ENCODE measurements at regions not wholly inside any gene's neighbourhood (a gene's known extent, or its start where the extent isn't known, plus 50 kb on each side); places are given as distances from the start of the nearest gene placed in this dataset.

GRCh38 chr4:126766241-126766640 is 866.5 kb upstream of the INTU start:
- Histone ChIP-seq H3K9me1 (replicated peaks; ENCODE audit: control insufficient read depth, extremely low read depth, insufficient read depth, low read length) (no peaks in the 10 kb centered on the region), H3K27me3 (ENCODE audit: control insufficient read depth in 2 of 2, insufficient read depth in 2 of 2, low read length in 2 of 2) (no peaks in the 10 kb centered on the region), H3K27ac (ENCODE audit: insufficient read depth, low read depth, low read length) (no peak overlapping the region), H3K4me3 (replicated peaks in 1 of 3; ENCODE audit: insufficient read depth in 1 of 3, low read depth in 1 of 3, low read length in 3 of 3) (no peak overlapping the region), H3K9ac (replicated peaks; ENCODE audit: extremely low read depth, insufficient read depth, low read length) (no peak overlapping the region), H3K79me2 (ENCODE audit: control insufficient read depth, insufficient read depth, low read length) (no peaks in the 10 kb centered on the region), H3K4me1 (ENCODE audit: control insufficient read depth, extremely low read depth, insufficient read depth, low read length) (peaks cover 5% of the 10 kb centered on the region), H2AFZ (ENCODE audit: low read depth, low read length) (peak overlapping the region; percentile 77), H4K20me1 (replicated peaks; ENCODE audit: control insufficient read depth, extremely low read depth, insufficient read depth, low read length) (no peaks in the 10 kb centered on the region), H3K4me2 (ENCODE audit: insufficient read depth, low read length) (no peak overlapping the region), H3K9me3 (replicated peaks; ENCODE audit: control insufficient read depth, insufficient read depth, low read length) (no peaks in the 10 kb centered on the region), H3K36me3 (ENCODE audit: control insufficient read depth in 2 of 2, extremely low read depth in 1 of 2, insufficient read depth in 2 of 2, low read length in 2 of 2) (no peaks in the 10 kb centered on the region)
- intact Hi-C loops (cut with micrococcal nuclease) (no loop called here), dilution Hi-C loops (cut with MboI; ENCODE audit: extremely low pct_ligation_motif_present, low sequenced_read_pairs) (no loop called here)
- DNase-seq (ENCODE audit: low read depth, low spot score) (peak; percentile 83), FAIRE-seq (peak; percentile 56)
- BruUV-seq (replicated peaks) = no TSS peak
- TF ChIP-seq POLR2A (IDR thresholded peaks at IDR 0.05; ENCODE audit: low read depth, low read length) = no peak
- no peak for TF ChIP-seq JUN (IDR thresholded peaks at IDR 0.05; ENCODE audit: borderline replicate concordance, insufficient read depth, insufficient read length, low read depth)
- peak; percentile 10 for TF ChIP-seq GATA2 (IDR thresholded peaks at IDR 0.05; ENCODE audit: insufficient read depth, insufficient read length, low read depth, low read length)
- no peak for TF ChIP-seq CTCF (IDR thresholded peaks at IDR 0.05; ENCODE audit: extremely low read depth in 1 of 2, insufficient read depth in 1 of 2, low read depth in 1 of 2, low read length in 2 of 2)
- TF ChIP-seq MYC (IDR thresholded peaks at IDR 0.05; ENCODE audit: low read depth, low read length) = no peak
- ChIA-PET POLR2A (no interaction called here), CTCF (no interaction called here)

- FAIRE-seq = no peak
- no peak for DNase-seq (ENCODE audit: low read depth, low spot score)
- Histone ChIP-seq H3K4me2 (ENCODE audit: insufficient read depth, low read length) (no peak overlapping the region), H3K9ac (replicated peaks; ENCODE audit: extremely low read depth, insufficient read depth, low read length) (no peak overlapping the region), H3K27ac (ENCODE audit: insufficient read depth, low read depth, low read length) (no peak overlapping the region), H3K27me3 (ENCODE audit: control insufficient read depth in 2 of 2, insufficient read depth in 2 of 2, low read length in 2 of 2) (no peaks in the 10 kb centered on the region), H3K4me3 (replicated peaks in 1 of 3; ENCODE audit: insufficient read depth in 1 of 3, low read depth in 1 of 3, low read length in 3 of 3) (no peak overlapping the region), H3K4me1 (ENCODE audit: control insufficient read depth, extremely low read depth, insufficient read depth, low read length) (peaks cover 5% of the 10 kb centered on the region), H3K79me2 (ENCODE audit: control insufficient read depth, insufficient read depth, low read length) (no peaks in the 10 kb centered on the region), H3K9me3 (replicated peaks; ENCODE audit: control insufficient read depth, insufficient read depth, low read length) (no peaks in the 10 kb centered on the region), H3K36me3 (ENCODE audit: control insufficient read depth in 2 of 2, extremely low read depth in 1 of 2, insufficient read depth in 2 of 2, low read length in 2 of 2) (no peaks in the 10 kb centered on the region), H2AFZ (ENCODE audit: low read depth, low read length) (no peak overlapping the region), H3K9me1 (replicated peaks; ENCODE audit: control insufficient read depth, extremely low read depth, insufficient read depth, low read length) (no peaks in the 10 kb centered on the region), H4K20me1 (replicated peaks; ENCODE audit: control insufficient read depth, extremely low read depth, insufficient read depth, low read length) (no peaks in the 10 kb centered on the region)
- ChIA-PET CTCF (no interaction called here), POLR2A (no interaction called here)
- TF ChIP-seq MAX (IDR thresholded peaks at IDR 0.05; ENCODE audit: insufficient read depth, insufficient read length) (no peak), FOS (IDR thresholded peaks at IDR 0.05; ENCODE audit: borderline replicate concordance, insufficient read depth, low read length) (no peak), POLR2AphosphoS5 (IDR thresholded peaks at IDR 0.05; ENCODE audit: insufficient read depth, low read depth, low read length) (no peak), GATA2 (IDR thresholded peaks at IDR 0.05; ENCODE audit: insufficient read depth, insufficient read length, low read depth, low read length) (no peak), POLR2A (IDR thresholded peaks at IDR 0.05; ENCODE audit: low read depth, low read length) (no peak), CTCF (IDR thresholded peaks at IDR 0.05; ENCODE audit: extremely low read depth in 1 of 2, insufficient read depth in 1 of 2, low read depth in 1 of 2, low read length in 2 of 2) (no peak), JUN (IDR thresholded peaks at IDR 0.05; ENCODE audit: borderline replicate concordance, insufficient read depth, insufficient read length, low read depth) (no peak), MYC (IDR thresholded peaks at IDR 0.05; ENCODE audit: low read depth, low read length) (no peak), EZH2 (IDR thresholded peaks at IDR 0.05; ENCODE audit: borderline replicate concordance, low read depth, low read length, severe bottlenecking) (no peak)
- BruUV-seq (replicated peaks) = no TSS peak
- intact Hi-C loops (cut with micrococcal nuclease) = no loop called here
- dilution Hi-C loops (cut with MboI; ENCODE audit: extremely low pct_ligation_motif_present, low sequenced_read_pairs) = no loop called here
Observed at GRCh38 chr4:126768338-126768737, 864.4 kb upstream of the INTU start.
